Right hindlimb (tissue), 1 donor: ENCODE measurements at regions not wholly inside any gene's neighbourhood (a gene's known extent, or its start where the extent isn't known, plus 50 kb on each side); places are given as distances from the start of the nearest gene placed in this dataset.
"Not testable (repeated sequence)": the region's sequence is repeated elsewhere in the genome, so short reads cannot be mapped to it uniquely, and the experiment has no call there.

Experiments
- DNase-seq: peaks from one replicate; pipeline ENCODE4 v3.0.0-alpha.2; 2018

GRCh38 chr5:8676695-8677094 lies 807.7 kb downstream of the MTRR start:
- no peak for DNase-seq

- no peak for DNase-seq
These were observed 813.4 kb downstream of the MTRR start for GRCh38 chr5:8682381-8682780.

GRCh38 chr5:8683496-8683895 lies 814.5 kb downstream of the MTRR start:
- DNase-seq, result no peak

- no peak for DNase-seq
These were observed 816.8 kb downstream of the MTRR start for GRCh38 chr5:8685704-8686103.

- no peak for DNase-seq
These were observed 817.8 kb downstream of the MTRR start for GRCh38 chr5:8686707-8687106.

- no peak for DNase-seq
These were observed 820.8 kb downstream of the MTRR start for GRCh38 chr5:8689773-8690172.

- DNase-seq, result no peak
These were observed 822.3 kb downstream of the MTRR start for GRCh38 chr5:8691221-8691620.

GRCh38 chr5:8693341-8693844 lies 824.4 kb downstream of the MTRR start:
- DNase-seq, result no peak

GRCh38 chr5:8694545-8694944 lies 825.6 kb downstream of the MTRR start:
- no peak for DNase-seq

- DNase-seq, result no peak
These were observed 827.2 kb downstream of the MTRR start for GRCh38 chr5:8695902-8696845.

GRCh38 chr5:8700222-8700621 lies 831.3 kb downstream of the MTRR start:
- DNase-seq, result no peak

GRCh38 chr5:8700671-8701070 lies 831.7 kb downstream of the MTRR start:
- no peak for DNase-seq

GRCh38 chr5:8701251-8701650 lies 832.3 kb downstream of the MTRR start:
- DNase-seq, result no peak

- DNase-seq, result no peak
These were observed 835.4 kb downstream of the SEMA5A start for GRCh38 chr5:8710426-8710930.

- DNase-seq, result no peak
These were observed 831.7 kb downstream of the SEMA5A start for GRCh38 chr5:8714198-8714597.

GRCh38 chr5:8714861-8715260 lies 831.0 kb downstream of the SEMA5A start:
- DNase-seq, result no peak

- no peak for DNase-seq
These were observed 826.1 kb downstream of the SEMA5A start for GRCh38 chr5:8719796-8720195.

- no peak for DNase-seq
These were observed 825.4 kb downstream of the SEMA5A start for GRCh38 chr5:8720506-8720905.

- no peak for DNase-seq
These were observed 824.3 kb downstream of the SEMA5A start for GRCh38 chr5:8721536-8721935.

GRCh38 chr5:8726383-8727036 lies 819.4 kb downstream of the SEMA5A start:
- no peak for DNase-seq

- no peak for DNase-seq
These were observed 818.5 kb downstream of the SEMA5A start for GRCh38 chr5:8727396-8727795.

GRCh38 chr5:8729437-8729836 lies 816.4 kb downstream of the SEMA5A start:
- DNase-seq, result no peak

- DNase-seq, result no peak
These were observed 815.7 kb downstream of the SEMA5A start for GRCh38 chr5:8730194-8730593.

GRCh38 chr5:8731110-8731509 lies 814.8 kb downstream of the SEMA5A start:
- not testable (repeated sequence) for DNase-seq
